Stimulated activated naive CD8-positive, alpha-beta T cell treated with anti-CD3 and anti-CD28 coated beads, Interleukin-15, amount 100 ng/mL, for 72 hours (primary cell): ENCODE measurements at regions not wholly inside any gene's neighbourhood (a gene's known extent, or its start where the extent isn't known, plus 50 kb on each side); places are given as distances from the start of the nearest gene placed in this dataset.

Experiments
- ATAC-seq: fragments of 150-1000 bp; cut with Tn5 transposase; 2 replicates; pipeline ENCODE4 v1.10.0; 2021; ENCODE audit warnings: mild to moderate bottlenecking, moderate library complexity
- DNase-seq, 2 donors: peaks; one replicate each; pipeline ENCODE4 v3.0.0; 2021 to 2022
- H3K27ac Mint-ChIP-seq, 2 donors: one replicate each; pipeline ENCODE4 v1.8.0; 2022; ENCODE audit warnings: mild to moderate bottlenecking in 2 of 2, mixed read lengths in 2 of 2, moderate library complexity in 2 of 2
- H3K27me3 Mint-ChIP-seq: one replicate; pipeline ENCODE4 v1.8.0; 2022; ENCODE audit warnings: mixed read lengths
- H3K4me1 Mint-ChIP-seq: one replicate; pipeline ENCODE4 v1.8.0; 2022; ENCODE audit warnings: mild to moderate bottlenecking, mixed read lengths
- H3K4me3 Mint-ChIP-seq, 2 donors: one replicate each; pipeline ENCODE4 v1.8.0; 2022; ENCODE audit warnings: mild to moderate bottlenecking in 2 of 2, mixed read lengths in 2 of 2, moderate library complexity in 1 of 2
- H3K9me3 Mint-ChIP-seq, 2 donors: one replicate each; pipeline ENCODE4 v1.8.0; 2022; ENCODE audit warnings: mixed read lengths in 2 of 2

GRCh38 chr11:112847568-112847967, 113.7 kb upstream of the NCAM1 start:
- H3K9me3 Mint-ChIP-seq, result no peaks in the 10 kb centered on the region
- DNase-seq (no peak), ATAC-seq (no peak)
- H3K27me3 Mint-ChIP-seq, result peaks cover 8% of the 10 kb centered on the region
- no peak overlapping the region for H3K4me3 Mint-ChIP-seq
- H3K27ac Mint-ChIP-seq, result no peak overlapping the region
- H3K4me1 Mint-ChIP-seq, result no peaks in the 10 kb centered on the region

GRCh38 chr11:112852143-112852866, 108.9 kb upstream of the NCAM1 start:
- ATAC-seq (no peak), DNase-seq (no peak)
- H3K27ac Mint-ChIP-seq, result no peak overlapping the region
- H3K9me3 Mint-ChIP-seq, result no peaks in the 10 kb centered on the region
- H3K4me3 Mint-ChIP-seq, result no peak overlapping the region
- H3K27me3 Mint-ChIP-seq, result peaks cover 16% of the 10 kb centered on the region
- no peaks in the 10 kb centered on the region for H3K4me1 Mint-ChIP-seq

- H3K27me3 Mint-ChIP-seq, result peaks cover 16% of the 10 kb centered on the region
- ATAC-seq, result no peak
- peaks cover 0 to 9% of the 10 kb centered on the region in 2 donors for H3K9me3 Mint-ChIP-seq
- no peaks in the 10 kb centered on the region for H3K4me1 Mint-ChIP-seq
- DNase-seq, result no peak
- H3K27ac Mint-ChIP-seq, result no peak overlapping the region
- H3K4me3 Mint-ChIP-seq, result no peak overlapping the region
Measured at GRCh38 chr11:112856133-112856532, 105.1 kb upstream of the NCAM1 start.

GRCh38 chr11:112856591-112856990, 104.6 kb upstream of the NCAM1 start:
- ATAC-seq (no peak), DNase-seq (no peak)
- no peak overlapping the region for H3K27ac Mint-ChIP-seq
- H3K4me1 Mint-ChIP-seq, result no peaks in the 10 kb centered on the region
- peaks cover under 1 to 9% of the 10 kb centered on the region in 2 donors for H3K9me3 Mint-ChIP-seq
- no peak overlapping the region for H3K4me3 Mint-ChIP-seq
- H3K27me3 Mint-ChIP-seq, result peaks cover 16% of the 10 kb centered on the region

GRCh38 chr11:112858289-112859023, 102.8 kb upstream of the NCAM1 start:
- no peaks in the 10 kb centered on the region for H3K4me1 Mint-ChIP-seq

GRCh38 chr11:112859787-112860186, 101.4 kb upstream of the NCAM1 start:
- peaks cover 8% of the 10 kb centered on the region for H3K27me3 Mint-ChIP-seq
- ATAC-seq (no peak), DNase-seq (no peak)
- H3K27ac Mint-ChIP-seq, result no peak overlapping the region
- H3K9me3 Mint-ChIP-seq, result peaks cover 7 to 18% of the 10 kb centered on the region in 2 donors
- H3K4me3 Mint-ChIP-seq, result no peak overlapping the region
- no peaks in the 10 kb centered on the region for H3K4me1 Mint-ChIP-seq

More at GRCh38 chr11:112858289-112859023, 102.8 kb upstream of the NCAM1 start:
- no peak overlapping the region for H3K27ac Mint-ChIP-seq
- peaks cover 7 to 18% of the 10 kb centered on the region in 2 donors for H3K9me3 Mint-ChIP-seq
- H3K27me3 Mint-ChIP-seq, result peaks cover 8% of the 10 kb centered on the region
- DNase-seq, result no peak
- no peak for ATAC-seq
- no peak overlapping the region for H3K4me3 Mint-ChIP-seq

- Mint-ChIP-seq H3K4me1 (no peaks in the 10 kb centered on the region), H3K27me3 (peaks cover 1% of the 10 kb centered on the region), H3K27ac (no peak overlapping the region), H3K9me3 (peaks cover 7 to 18% of the 10 kb centered on the region in 2 donors), H3K4me3 (no peak overlapping the region)
- DNase-seq (no peak), ATAC-seq (no peak)
Measured at GRCh38 chr11:112861356-112861755, 99.9 kb upstream of the NCAM1 start.

GRCh38 chr11:112863305-112863704, 97.9 kb upstream of the NCAM1 start:
- Mint-ChIP-seq H3K27ac (no peak overlapping the region), H3K27me3 (no peaks in the 10 kb centered on the region), H3K4me3 (no peak overlapping the region), H3K9me3 (peaks cover 7 to 18% of the 10 kb centered on the region in 2 donors), H3K4me1 (no peaks in the 10 kb centered on the region)
- ATAC-seq (no peak), DNase-seq (no peak)

- no peaks in the 10 kb centered on the region for H3K27me3 Mint-ChIP-seq
- H3K27ac Mint-ChIP-seq, result no peak overlapping the region
- ATAC-seq (no peak), DNase-seq (no peak)
- peaks cover 7 to 12% of the 10 kb centered on the region in 2 donors for H3K9me3 Mint-ChIP-seq
- H3K4me3 Mint-ChIP-seq, result no peak overlapping the region
- no peaks in the 10 kb centered on the region for H3K4me1 Mint-ChIP-seq
Measured at GRCh38 chr11:112864672-112865071, 96.5 kb upstream of the NCAM1 start.

GRCh38 chr11:112871909-112872500, 89.2 kb upstream of the NCAM1 start:
- no peaks in the 10 kb centered on the region for H3K9me3 Mint-ChIP-seq
- DNase-seq, result no peak
- no peak overlapping the region for H3K4me3 Mint-ChIP-seq
- ATAC-seq, result no peak
- peaks cover 36% of the 10 kb centered on the region for H3K27me3 Mint-ChIP-seq
- peak overlapping the region in 1 of 2 donors; percentile 74 for H3K27ac Mint-ChIP-seq
- no peaks in the 10 kb centered on the region for H3K4me1 Mint-ChIP-seq

GRCh38 chr11:112874980-112875379, 86.2 kb upstream of the NCAM1 start:
- peaks cover 36% of the 10 kb centered on the region for H3K27me3 Mint-ChIP-seq
- ATAC-seq, result no peak
- H3K4me3 Mint-ChIP-seq, result no peak overlapping the region
- peak overlapping the region in 1 of 2 donors; percentile 74 for H3K27ac Mint-ChIP-seq
- no peak for DNase-seq
- H3K4me1 Mint-ChIP-seq, result no peaks in the 10 kb centered on the region
- H3K9me3 Mint-ChIP-seq, result no peaks in the 10 kb centered on the region

GRCh38 chr11:112877581-112877980, 83.6 kb upstream of the NCAM1 start:
- H3K4me1 Mint-ChIP-seq, result peaks cover 9% of the 10 kb centered on the region
- no peak for ATAC-seq
- no peaks in the 10 kb centered on the region for H3K9me3 Mint-ChIP-seq
- H3K27ac Mint-ChIP-seq, result no peak overlapping the region
- peaks cover 33% of the 10 kb centered on the region for H3K27me3 Mint-ChIP-seq
- no peak for DNase-seq
- no peak overlapping the region for H3K4me3 Mint-ChIP-seq

- DNase-seq, result no peak
- ATAC-seq, result no peak
- no peak overlapping the region for H3K4me3 Mint-ChIP-seq
- H3K27ac Mint-ChIP-seq, result no peak overlapping the region
- H3K9me3 Mint-ChIP-seq, result no peaks in the 10 kb centered on the region
- H3K4me1 Mint-ChIP-seq, result peaks cover 9% of the 10 kb centered on the region
- peaks cover 28% of the 10 kb centered on the region for H3K27me3 Mint-ChIP-seq
Measured at GRCh38 chr11:112878033-112878601, 83.1 kb upstream of the NCAM1 start.

GRCh38 chr11:112880495-112880894, 80.7 kb upstream of the NCAM1 start:
- peak; percentile 39 for ATAC-seq
- H3K27ac Mint-ChIP-seq, result no peak overlapping the region
- H3K27me3 Mint-ChIP-seq, result peaks cover 11% of the 10 kb centered on the region
- DNase-seq, result no peak
- H3K4me1 Mint-ChIP-seq, result peaks cover 9% of the 10 kb centered on the region
- no peaks in the 10 kb centered on the region for H3K9me3 Mint-ChIP-seq
- no peak overlapping the region for H3K4me3 Mint-ChIP-seq

- H3K4me3 Mint-ChIP-seq, result no peak overlapping the region
- peaks cover 7% of the 10 kb centered on the region for H3K27me3 Mint-ChIP-seq
- H3K4me1 Mint-ChIP-seq, result peaks cover 9% of the 10 kb centered on the region
- no peak for DNase-seq
- no peak for ATAC-seq
- peaks cover 0 to 2% of the 10 kb centered on the region in 2 donors for H3K9me3 Mint-ChIP-seq
- H3K27ac Mint-ChIP-seq, result no peak overlapping the region
Measured at GRCh38 chr11:112881461-112881860, 79.8 kb upstream of the NCAM1 start.
